ENCODE measurements at regions not wholly inside any gene's neighbourhood (a gene's known extent, or its start where the extent isn't known, plus 50 kb on each side); places are given as distances from the start of the nearest gene placed in this dataset.
"Not testable (repeated sequence)": the region's sequence is repeated elsewhere in the genome, so short reads cannot be mapped to it uniquely, and the experiment has no call there.

- no peak overlapping the region for H3K4me3 ChIP-seq (ENCODE audit: low read length)
Measured at GRCh38 chr15:75100679-75101078, 77.3 kb downstream of the PPCDC start.

GRCh38 chr15:75104804-75105557 is 81.6 kb downstream of the PPCDC start:
- DNase-seq (ENCODE audit: low read depth, low spot score) = peak; percentile 55
- H3K4me3 ChIP-seq (ENCODE audit: low read length) = no peak overlapping the region

More at GRCh38 chr15:75100679-75101078, 77.3 kb downstream of the PPCDC start:
- DNase-seq (ENCODE audit: low read depth, low spot score) = no peak

GRCh38 chr15:75107516-75107907 is 84.1 kb downstream of the PPCDC start:
- DNase-seq (ENCODE audit: low read depth, low spot score) = no peak
- no peak overlapping the region for H3K4me3 ChIP-seq (ENCODE audit: low read length)

- peak; percentile 93 for DNase-seq (ENCODE audit: low read depth, low spot score)
- peak overlapping the region; percentile 44 for H3K4me3 ChIP-seq (ENCODE audit: low read length)
Measured at GRCh38 chr15:75107908-75108838, 84.8 kb downstream of the PPCDC start.

GRCh38 chr15:75109021-75109735 is 85.8 kb downstream of the PPCDC start:
- DNase-seq (ENCODE audit: low read depth, low spot score) = peak; percentile 63
- peak overlapping the region; percentile 44 for H3K4me3 ChIP-seq (ENCODE audit: low read length)

- DNase-seq (ENCODE audit: low read depth, low spot score) = peak; percentile 51
- peak overlapping the region; percentile 44 for H3K4me3 ChIP-seq (ENCODE audit: low read length)
Measured at GRCh38 chr15:75109736-75110130, 86.3 kb downstream of the PPCDC start.

GRCh38 chr15:75112278-75112847 is 89.0 kb downstream of the PPCDC start:
- no peak for DNase-seq (ENCODE audit: low read depth, low spot score)
- no peak overlapping the region for H3K4me3 ChIP-seq (ENCODE audit: low read length)

- H3K4me3 ChIP-seq (ENCODE audit: low read length) = no peak overlapping the region
- DNase-seq (ENCODE audit: low read depth, low spot score) = no peak
Measured at GRCh38 chr15:75112848-75113492, 88.7 kb upstream of the C15orf39 start.

- no peak for DNase-seq (ENCODE audit: low read depth, low spot score)
Measured at GRCh38 chr15:75114327-75114726, 87.4 kb upstream of the C15orf39 start.

GRCh38 chr15:75114796-75115195 is 86.9 kb upstream of the C15orf39 start:
- H3K4me3 ChIP-seq (ENCODE audit: low read length) = no peak overlapping the region
- DNase-seq (ENCODE audit: low read depth, low spot score) = no peak

More at GRCh38 chr15:75114327-75114726, 87.4 kb upstream of the C15orf39 start:
- H3K4me3 ChIP-seq (ENCODE audit: low read length) = no peak overlapping the region

- not testable (repeated sequence) for DNase-seq (ENCODE audit: low read depth, low spot score); H3K4me3 ChIP-seq (ENCODE audit: low read length)
Measured at GRCh38 chr15:75115411-75115913, 86.2 kb upstream of the C15orf39 start.

- DNase-seq (ENCODE audit: low read depth, low spot score); H3K4me3 ChIP-seq (ENCODE audit: low read length): not testable (repeated sequence)
Measured at GRCh38 chr15:75116143-75116542, 85.5 kb upstream of the C15orf39 start.

- DNase-seq (ENCODE audit: low read depth, low spot score) = no peak
- H3K4me3 ChIP-seq (ENCODE audit: low read length) = no peak overlapping the region
Measured at GRCh38 chr15:75117993-75118392, 83.7 kb upstream of the C15orf39 start.

GRCh38 chr15:75119312-75119711 is 82.4 kb upstream of the C15orf39 start:
- not testable (repeated sequence) for H3K4me3 ChIP-seq (ENCODE audit: low read length)

GRCh38 chr15:75121491-75121890 is 80.2 kb upstream of the C15orf39 start:
- H3K4me3 ChIP-seq (ENCODE audit: low read length) = no peak overlapping the region
- DNase-seq (ENCODE audit: low read depth, low spot score) = no peak

More at GRCh38 chr15:75119312-75119711, 82.4 kb upstream of the C15orf39 start:
- not testable (repeated sequence) for DNase-seq (ENCODE audit: low read depth, low spot score)

- H3K4me3 ChIP-seq (ENCODE audit: low read length) = no peak overlapping the region
- DNase-seq (ENCODE audit: low read depth, low spot score) = no peak
Measured at GRCh38 chr15:75123395-75123794, 78.3 kb upstream of the C15orf39 start.

GRCh38 chr15:75124278-75124677 is 77.4 kb upstream of the C15orf39 start:
- DNase-seq (ENCODE audit: low read depth, low spot score); H3K4me3 ChIP-seq (ENCODE audit: low read length): not testable (repeated sequence)

GRCh38 chr15:75125935-75126334 is 75.7 kb upstream of the C15orf39 start:
- no peak overlapping the region for H3K4me3 ChIP-seq (ENCODE audit: low read length)
- DNase-seq (ENCODE audit: low read depth, low spot score) = no peak

Data from Jurkat, Clone E6-1 (cell line).